ENCODE measurements at regions not wholly inside any gene's neighbourhood (a gene's known extent, or its start where the extent isn't known, plus 50 kb on each side); places are given as distances from the start of the nearest gene placed in this dataset.

DNA sequence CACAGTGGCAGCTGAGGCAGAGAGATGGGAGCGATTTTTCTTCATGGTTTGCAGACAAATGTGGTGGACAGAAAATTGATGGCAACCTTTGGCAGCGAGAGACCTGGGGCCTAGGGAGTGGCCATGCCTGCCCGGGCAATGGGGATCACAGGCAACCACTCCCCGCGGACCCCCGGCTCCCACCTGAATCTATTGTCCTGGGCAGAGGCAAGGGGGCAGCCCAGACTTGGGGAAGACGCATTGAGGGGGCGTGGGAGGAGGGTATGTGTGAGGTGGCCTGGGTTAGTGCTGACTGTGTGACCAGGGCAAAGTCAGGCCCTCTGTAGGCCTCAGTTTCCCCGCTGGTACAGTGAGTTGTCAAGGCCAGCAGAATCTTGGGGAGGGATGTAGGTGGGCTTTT, 53.6 kb upstream of the BLCAP start:
- ATAC-seq = no peak
- TF ChIP-seq BACH2 (CRISPR knock-in tag; IDR thresholded peaks at IDR 0.05; ENCODE audit: borderline replicate concordance) = no peak
- no peak for TF ChIP-seq ISL1 (CRISPR knock-in tag; IDR thresholded peaks at IDR 0.05)
- TF ChIP-seq, protein P1, sequence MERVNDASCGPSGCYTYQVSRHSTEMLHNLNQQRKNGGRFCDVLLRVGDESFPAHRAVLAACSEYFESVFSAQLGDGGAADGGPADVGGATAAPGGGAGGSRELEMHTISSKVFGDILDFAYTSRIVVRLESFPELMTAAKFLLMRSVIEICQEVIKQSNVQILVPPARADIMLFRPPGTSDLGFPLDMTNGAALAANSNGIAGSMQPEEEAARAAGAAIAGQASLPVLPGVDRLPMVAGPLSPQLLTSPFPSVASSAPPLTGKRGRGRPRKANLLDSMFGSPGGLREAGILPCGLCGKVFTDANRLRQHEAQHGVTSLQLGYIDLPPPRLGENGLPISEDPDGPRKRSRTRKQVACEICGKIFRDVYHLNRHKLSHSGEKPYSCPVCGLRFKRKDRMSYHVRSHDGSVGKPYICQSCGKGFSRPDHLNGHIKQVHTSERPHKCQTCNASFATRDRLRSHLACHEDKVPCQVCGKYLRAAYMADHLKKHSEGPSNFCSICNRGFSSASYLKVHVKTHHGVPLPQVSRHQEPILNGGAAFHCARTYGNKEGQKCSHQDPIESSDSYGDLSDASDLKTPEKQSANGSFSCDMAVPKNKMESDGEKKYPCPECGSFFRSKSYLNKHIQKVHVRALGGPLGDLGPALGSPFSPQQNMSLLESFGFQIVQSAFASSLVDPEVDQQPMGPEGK (CRISPR knock-in tag; IDR thresholded peaks at IDR 0.05; ENCODE audit: borderline replicate concordance) = no peak
- no peak for TF ChIP-seq ARNTL (CRISPR knock-in tag; IDR thresholded peaks at IDR 0.05; ENCODE audit: borderline replicate concordance, low read depth)

DNA sequence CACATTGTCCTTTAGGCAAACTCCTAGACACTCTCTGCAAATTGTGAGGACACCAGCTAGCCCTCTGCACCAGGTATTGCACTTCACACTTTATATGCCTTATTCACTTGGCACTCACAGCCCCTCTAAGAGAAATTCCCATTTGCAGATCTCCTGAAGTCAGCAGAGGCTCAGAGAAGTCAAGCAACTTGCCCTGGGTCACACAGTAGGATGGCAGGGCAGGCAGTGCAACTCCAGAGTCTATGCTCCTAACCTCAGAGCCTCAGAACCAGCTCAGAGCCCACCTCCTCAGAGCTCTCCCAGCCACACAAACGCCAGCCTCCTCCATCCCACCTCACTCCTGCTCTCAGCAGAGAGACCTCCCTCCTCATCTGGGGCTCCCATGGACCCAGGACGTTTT, 52.4 kb upstream of the BLCAP start:
- no peak for ATAC-seq
- TF ChIP-seq, protein P1 (CRISPR knock-in tag; IDR thresholded peaks at IDR 0.05; ENCODE audit: borderline replicate concordance) = no peak
- TF ChIP-seq ISL1 (CRISPR knock-in tag; IDR thresholded peaks at IDR 0.05) (no peak), PPARA (CRISPR knock-in tag; IDR thresholded peaks at IDR 0.05; ENCODE audit: borderline replicate concordance) (no peak), ZFP30 (CRISPR knock-in tag; IDR thresholded peaks at IDR 0.05) (no peak), OSR1 (CRISPR knock-in tag; IDR thresholded peaks at IDR 0.05) (no peak), GLIS3 (CRISPR knock-in tag; IDR thresholded peaks at IDR 0.05) (no peak), ARNTL (CRISPR knock-in tag; IDR thresholded peaks at IDR 0.05; ENCODE audit: borderline replicate concordance, low read depth) (no peak), CSDC2 (CRISPR knock-in tag; IDR thresholded peaks at IDR 0.05) (no peak), BACH2 (CRISPR knock-in tag; IDR thresholded peaks at IDR 0.05; ENCODE audit: borderline replicate concordance) (no peak)
- TF ChIP-seq, protein P2, sequence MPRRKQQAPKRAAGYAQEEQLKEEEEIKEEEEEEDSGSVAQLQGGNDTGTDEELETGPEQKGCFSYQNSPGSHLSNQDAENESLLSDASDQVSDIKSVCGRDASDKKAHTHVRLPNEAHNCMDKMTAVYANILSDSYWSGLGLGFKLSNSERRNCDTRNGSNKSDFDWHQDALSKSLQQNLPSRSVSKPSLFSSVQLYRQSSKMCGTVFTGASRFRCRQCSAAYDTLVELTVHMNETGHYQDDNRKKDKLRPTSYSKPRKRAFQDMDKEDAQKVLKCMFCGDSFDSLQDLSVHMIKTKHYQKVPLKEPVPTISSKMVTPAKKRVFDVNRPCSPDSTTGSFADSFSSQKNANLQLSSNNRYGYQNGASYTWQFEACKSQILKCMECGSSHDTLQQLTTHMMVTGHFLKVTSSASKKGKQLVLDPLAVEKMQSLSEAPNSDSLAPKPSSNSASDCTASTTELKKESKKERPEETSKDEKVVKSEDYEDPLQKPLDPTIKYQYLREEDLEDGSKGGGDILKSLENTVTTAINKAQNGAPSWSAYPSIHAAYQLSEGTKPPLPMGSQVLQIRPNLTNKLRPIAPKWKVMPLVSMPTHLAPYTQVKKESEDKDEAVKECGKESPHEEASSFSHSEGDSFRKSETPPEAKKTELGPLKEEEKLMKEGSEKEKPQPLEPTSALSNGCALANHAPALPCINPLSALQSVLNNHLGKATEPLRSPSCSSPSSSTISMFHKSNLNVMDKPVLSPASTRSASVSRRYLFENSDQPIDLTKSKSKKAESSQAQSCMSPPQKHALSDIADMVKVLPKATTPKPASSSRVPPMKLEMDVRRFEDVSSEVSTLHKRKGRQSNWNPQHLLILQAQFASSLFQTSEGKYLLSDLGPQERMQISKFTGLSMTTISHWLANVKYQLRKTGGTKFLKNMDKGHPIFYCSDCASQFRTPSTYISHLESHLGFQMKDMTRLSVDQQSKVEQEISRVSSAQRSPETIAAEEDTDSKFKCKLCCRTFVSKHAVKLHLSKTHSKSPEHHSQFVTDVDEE (CRISPR knock-in tag; IDR thresholded peaks at IDR 0.05) = no peak

- TF ChIP-seq TOX (CRISPR knock-in tag; IDR thresholded peaks at IDR 0.05; ENCODE audit: borderline replicate concordance) (no peak), ISL1 (CRISPR knock-in tag; IDR thresholded peaks at IDR 0.05) (no peak)
- no peak for ATAC-seq
These were observed 51.4 kb upstream of the BLCAP start for GRCh38 chr20:37579106-37579505.

- TF ChIP-seq, protein P3, sequence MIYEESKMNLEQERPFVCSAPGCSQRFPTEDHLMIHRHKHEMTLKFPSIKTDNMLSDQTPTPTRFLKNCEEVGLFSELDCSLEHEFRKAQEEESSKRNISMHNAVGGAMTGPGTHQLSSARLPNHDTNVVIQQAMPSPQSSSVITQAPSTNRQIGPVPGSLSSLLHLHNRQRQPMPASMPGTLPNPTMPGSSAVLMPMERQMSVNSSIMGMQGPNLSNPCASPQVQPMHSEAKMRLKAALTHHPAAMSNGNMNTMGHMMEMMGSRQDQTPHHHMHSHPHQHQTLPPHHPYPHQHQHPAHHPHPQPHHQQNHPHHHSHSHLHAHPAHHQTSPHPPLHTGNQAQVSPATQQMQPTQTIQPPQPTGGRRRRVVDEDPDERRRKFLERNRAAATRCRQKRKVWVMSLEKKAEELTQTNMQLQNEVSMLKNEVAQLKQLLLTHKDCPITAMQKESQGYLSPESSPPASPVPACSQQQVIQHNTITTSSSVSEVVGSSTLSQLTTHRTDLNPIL (CRISPR knock-in tag; IDR thresholded peaks at IDR 0.05; ENCODE audit: low read depth) = no peak
- TF ChIP-seq ARNTL (CRISPR knock-in tag; IDR thresholded peaks at IDR 0.05; ENCODE audit: borderline replicate concordance, low read depth) (no peak), OSR1 (CRISPR knock-in tag; IDR thresholded peaks at IDR 0.05) (no peak), GLIS3 (CRISPR knock-in tag; IDR thresholded peaks at IDR 0.05) (no peak)
- TF ChIP-seq, protein P1 (CRISPR knock-in tag; IDR thresholded peaks at IDR 0.05; ENCODE audit: borderline replicate concordance) = no peak
These were observed 50.3 kb upstream of the BLCAP start for GRCh38 chr20:37577981-37578380.

More at GRCh38 chr20:37577981-37578380, 50.3 kb upstream of the BLCAP start:
- ATAC-seq = no peak
